Urothelium cell line (cell line): ENCODE measurements at regions not wholly inside any gene's neighbourhood (a gene's known extent, or its start where the extent isn't known, plus 50 kb on each side); places are given as distances from the start of the nearest gene placed in this dataset.

ENCODE experiments used
- DNase-seq: peaks from one replicate; pipeline ENCODE4 v3.0.0; 2011; ENCODE audit warnings: low spot score, mixed read lengths
- FAIRE-seq: peaks from 2 replicates; lab custom pipeline; 2011; peaks lifted over from hg19 to GRCh38; lab: Jason Lieb, UNC

- DNase-seq (no peak), FAIRE-seq (no peak)
Measured at GRCh38 chr14:28496364-28496763, 270.2 kb upstream of the FOXG1 start.

GRCh38 chr14:28502517-28502916 is 264.1 kb upstream of the FOXG1 start:
- no peak for DNase-seq
- no peak for FAIRE-seq

- DNase-seq (no peak), FAIRE-seq (no peak)
Measured at GRCh38 chr14:28515571-28515970, 251.0 kb upstream of the FOXG1 start.

GRCh38 chr14:28536889-28537288 is 229.7 kb upstream of the FOXG1 start:
- FAIRE-seq (no peak), DNase-seq (no peak)

GRCh38 chr14:28542040-28542439 is 224.5 kb upstream of the FOXG1 start:
- FAIRE-seq (no peak), DNase-seq (no peak)

- FAIRE-seq: no peak
- DNase-seq: no peak
Measured at GRCh38 chr14:28565345-28565744, 201.2 kb upstream of the FOXG1 start.

GRCh38 chr14:28570391-28570790 is 196.2 kb upstream of the FOXG1 start:
- FAIRE-seq: no peak
- DNase-seq: no peak

- no peak for DNase-seq
- no peak for FAIRE-seq
Measured at GRCh38 chr14:28571636-28572035, 195.0 kb upstream of the FOXG1 start.

- DNase-seq: no peak
- FAIRE-seq: no peak
Measured at GRCh38 chr14:28576523-28576922, 190.1 kb upstream of the FOXG1 start.

GRCh38 chr14:28577187-28577586 is 189.4 kb upstream of the FOXG1 start:
- DNase-seq (no peak), FAIRE-seq (no peak)

- peak; percentile 36 for DNase-seq
- FAIRE-seq: no peak
Measured at GRCh38 chr14:28577711-28578131, 188.9 kb upstream of the FOXG1 start.

GRCh38 chr14:28584951-28585350 is 181.6 kb upstream of the FOXG1 start:
- DNase-seq: no peak
- no peak for FAIRE-seq

- DNase-seq: no peak
- no peak for FAIRE-seq
Measured at GRCh38 chr14:28589792-28590191, 176.8 kb upstream of the FOXG1 start.

- FAIRE-seq (no peak), DNase-seq (no peak)
Measured at GRCh38 chr14:28596391-28596790, 170.2 kb upstream of the FOXG1 start.

- DNase-seq: no peak
Measured at GRCh38 chr14:28599191-28599590, 167.4 kb upstream of the FOXG1 start.

GRCh38 chr14:28599605-28600004 is 167.0 kb upstream of the FOXG1 start:
- DNase-seq (no peak), FAIRE-seq (no peak)

More at GRCh38 chr14:28599191-28599590, 167.4 kb upstream of the FOXG1 start:
- no peak for FAIRE-seq

- DNase-seq (no peak), FAIRE-seq (no peak)
Measured at GRCh38 chr14:28603606-28604005, 163.0 kb upstream of the FOXG1 start.

- FAIRE-seq: no peak
- no peak for DNase-seq
Measured at GRCh38 chr14:28607661-28608060, 158.9 kb upstream of the FOXG1 start.

GRCh38 chr14:28608443-28608842 is 158.1 kb upstream of the FOXG1 start:
- DNase-seq: no peak
- no peak for FAIRE-seq

GRCh38 chr14:28608851-28609828 is 157.4 kb upstream of the FOXG1 start:
- FAIRE-seq (no peak), DNase-seq (peak; percentile 40)

- no peak for FAIRE-seq
- DNase-seq: no peak
Measured at GRCh38 chr14:28612414-28612813, 154.2 kb upstream of the FOXG1 start.

GRCh38 chr14:28613532-28613931 is 153.1 kb upstream of the FOXG1 start:
- DNase-seq (no peak), FAIRE-seq (no peak)
